ENCODE measurements at regions not wholly inside any gene's neighbourhood (a gene's known extent, or its start where the extent isn't known, plus 50 kb on each side); places are given as distances from the start of the nearest gene placed in this dataset.

DNA sequence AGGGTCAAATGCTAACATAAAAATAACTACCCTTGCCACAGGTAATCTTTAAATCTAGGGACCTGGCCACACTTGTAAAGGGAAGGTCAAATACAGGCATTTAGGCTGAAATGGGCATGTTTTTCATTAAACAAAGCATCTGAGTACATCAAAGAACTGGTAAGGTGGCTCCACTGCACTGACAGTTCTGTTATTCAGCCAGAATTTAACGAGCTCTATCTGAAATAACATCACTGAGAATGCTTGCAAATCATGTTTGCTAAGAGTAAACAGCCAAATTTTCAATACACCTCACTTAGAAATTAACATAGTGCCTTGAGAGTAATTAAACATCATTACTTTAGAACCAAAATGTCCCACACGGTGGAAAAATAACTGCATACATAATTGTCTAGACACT lies 118.9 kb downstream of the MTHFS start:
- no peak for ATAC-seq (ENCODE audit: low read depth)
- CTCF ChIA-PET, result no interaction called here

DNA sequence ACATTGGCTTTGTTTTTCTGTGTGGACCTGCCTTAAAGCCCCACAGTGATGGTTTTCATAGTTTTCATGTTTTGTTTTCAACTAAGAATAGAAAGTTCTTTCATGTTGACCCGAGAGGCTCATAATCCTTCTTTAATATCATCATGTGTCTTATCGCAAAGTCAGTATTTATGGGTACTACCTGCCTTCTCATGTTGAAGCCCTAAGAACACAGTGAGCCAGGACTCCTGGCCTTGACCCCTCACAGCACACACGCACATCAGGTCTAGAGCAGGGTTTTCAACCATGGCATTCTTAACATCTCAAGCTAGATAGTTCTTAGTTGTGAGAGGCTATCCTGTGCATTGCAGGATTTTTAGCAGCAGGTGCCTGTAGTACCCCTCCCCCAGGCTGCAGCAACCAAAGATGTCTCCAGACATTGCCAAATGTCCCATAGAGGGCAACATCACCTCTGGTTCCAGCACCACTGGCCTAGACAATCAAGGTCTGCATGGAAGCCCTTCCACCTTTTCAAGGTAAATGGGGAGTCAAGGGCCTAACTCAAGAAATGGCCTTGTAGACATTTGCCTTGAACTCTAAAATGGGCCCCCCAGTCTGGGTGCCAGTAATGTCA lies 118.3 kb downstream of the MTHFS start:
- H3K9ac ChIP-seq (ENCODE audit: low read length), result no peak overlapping the region
- H3K4me3 ChIP-seq (ENCODE audit: control extremely low read depth in 1 of 5, extremely low read depth in 1 of 5, insufficient read depth in 1 of 5, low read depth in 2 of 5, low read length in 4 of 5), result no peak overlapping the region
- no peak overlapping the region for H3K27ac ChIP-seq (ENCODE audit: low read length in 2 of 2)
- peaks cover 0 to 4% (median 1%) of the 10 kb centered on the region in 4 experiments for H3K27me3 ChIP-seq (replicated peaks in 1 of 4; ENCODE audit: control extremely low read depth in 1 of 4, control insufficient read depth in 3 of 4, insufficient read depth in 4 of 4, low read length in 3 of 4)
- intact Hi-C loops (cut with micrococcal nuclease), result no loop called here
- ATAC-seq (ENCODE audit: low read depth) (no peak), DNase-seq (no peak)
- H4K20me1 ChIP-seq (ENCODE audit: control insufficient read depth, insufficient read depth, low read length, poor library complexity, severe bottlenecking), result no peaks in the 10 kb centered on the region
- H3K27ac Mint-ChIP-seq, result no peak overlapping the region
- H3K9me3 Mint-ChIP-seq (ENCODE audit: insufficient read depth), result peaks cover 15% of the 10 kb centered on the region
- peaks cover 0 to 18% (median 3%) of the 10 kb centered on the region in 3 donors for H3K9me3 ChIP-seq (ENCODE audit: control extremely low read depth in 1 of 3, control insufficient read depth in 2 of 3, insufficient read depth in 1 of 3, low read length in 2 of 3)
- H3K36me3 ChIP-seq (replicated peaks in 1 of 2; ENCODE audit: control extremely low read depth in 1 of 2, control insufficient read depth in 1 of 2, extremely low read depth in 1 of 2, insufficient read depth in 2 of 2, low read length in 1 of 2), result no peaks in the 10 kb centered on the region
- H3K4me1 ChIP-seq (ENCODE audit: control insufficient read depth in 2 of 2, insufficient read depth in 2 of 2, low read length in 2 of 2), result no peaks in the 10 kb centered on the region
- peaks cover 19% of the 10 kb centered on the region for H3K27me3 Mint-ChIP-seq
- ChIA-PET CTCF (no interaction called here), POLR2A (no interaction called here)
- no peak overlapping the region for H2AFZ ChIP-seq (ENCODE audit: insufficient read depth, low read depth, low read length, poor library complexity, severe bottlenecking)
- TF ChIP-seq, protein P1, sequence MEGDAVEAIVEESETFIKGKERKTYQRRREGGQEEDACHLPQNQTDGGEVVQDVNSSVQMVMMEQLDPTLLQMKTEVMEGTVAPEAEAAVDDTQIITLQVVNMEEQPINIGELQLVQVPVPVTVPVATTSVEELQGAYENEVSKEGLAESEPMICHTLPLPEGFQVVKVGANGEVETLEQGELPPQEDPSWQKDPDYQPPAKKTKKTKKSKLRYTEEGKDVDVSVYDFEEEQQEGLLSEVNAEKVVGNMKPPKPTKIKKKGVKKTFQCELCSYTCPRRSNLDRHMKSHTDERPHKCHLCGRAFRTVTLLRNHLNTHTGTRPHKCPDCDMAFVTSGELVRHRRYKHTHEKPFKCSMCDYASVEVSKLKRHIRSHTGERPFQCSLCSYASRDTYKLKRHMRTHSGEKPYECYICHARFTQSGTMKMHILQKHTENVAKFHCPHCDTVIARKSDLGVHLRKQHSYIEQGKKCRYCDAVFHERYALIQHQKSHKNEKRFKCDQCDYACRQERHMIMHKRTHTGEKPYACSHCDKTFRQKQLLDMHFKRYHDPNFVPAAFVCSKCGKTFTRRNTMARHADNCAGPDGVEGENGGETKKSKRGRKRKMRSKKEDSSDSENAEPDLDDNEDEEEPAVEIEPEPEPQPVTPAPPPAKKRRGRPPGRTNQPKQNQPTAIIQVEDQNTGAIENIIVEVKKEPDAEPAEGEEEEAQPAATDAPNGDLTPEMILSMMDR (IDR thresholded peaks at IDR 0.05), result no peak
- TF ChIP-seq EZH2 (IDR thresholded peaks at IDR 0.05; ENCODE audit: borderline replicate concordance, insufficient read depth, low read depth, low read length, poor library complexity, severe bottlenecking), result no peak
- H3K4me1 Mint-ChIP-seq, result no peaks in the 10 kb centered on the region
- H3K4me3 Mint-ChIP-seq, result no peak overlapping the region
- no peak overlapping the region for H3K4me2 ChIP-seq (replicated peaks; ENCODE audit: low read depth, low read length, poor library complexity, severe bottlenecking)
- 100% methylated on average over 1 of the region's 3 CpGs for WGBS (ENCODE audit: insufficient coverage)
- no peaks in the 10 kb centered on the region for H3K79me2 ChIP-seq (ENCODE audit: control insufficient read depth, insufficient read depth, low read length)

More for the DNA sequence above, 118.9 kb downstream of the MTHFS start:
- Mint-ChIP-seq H3K4me1 (no peaks in the 10 kb centered on the region), H3K4me3 (no peak overlapping the region), H3K27me3 (peaks cover 15% of the 10 kb centered on the region), H3K9me3 (ENCODE audit: insufficient read depth) (peaks cover 12% of the 10 kb centered on the region), H3K27ac (no peak overlapping the region)
- H3K4me1 ChIP-seq (ENCODE audit: control insufficient read depth in 2 of 2, insufficient read depth in 2 of 2, low read length in 2 of 2), result no peaks in the 10 kb centered on the region
- H3K9ac ChIP-seq (ENCODE audit: low read length), result no peak overlapping the region
- intact Hi-C loops (cut with micrococcal nuclease), result no loop called here
- H4K20me1 ChIP-seq (ENCODE audit: control insufficient read depth, insufficient read depth, low read length, poor library complexity, severe bottlenecking), result no peaks in the 10 kb centered on the region
- H3K36me3 ChIP-seq (replicated peaks in 1 of 2; ENCODE audit: control extremely low read depth in 1 of 2, control insufficient read depth in 1 of 2, extremely low read depth in 1 of 2, insufficient read depth in 2 of 2, low read length in 1 of 2), result no peaks in the 10 kb centered on the region
- WGBS (ENCODE audit: insufficient coverage), result no CpG with 5 or more reads among the region's 2 CpGs
- H3K27ac ChIP-seq (ENCODE audit: low read length in 2 of 2), result no peak overlapping the region
- POLR2A ChIA-PET, result no interaction called here
- peaks cover 0 to 4% (median 1%) of the 10 kb centered on the region in 4 experiments for H3K27me3 ChIP-seq (replicated peaks in 1 of 4; ENCODE audit: control extremely low read depth in 1 of 4, control insufficient read depth in 3 of 4, insufficient read depth in 4 of 4, low read length in 3 of 4)
- TF ChIP-seq EZH2 (IDR thresholded peaks at IDR 0.05; ENCODE audit: borderline replicate concordance, insufficient read depth, low read depth, low read length, poor library complexity, severe bottlenecking), result no peak
- TF ChIP-seq, protein P1 (IDR thresholded peaks at IDR 0.05), result no peak
- peaks cover 0 to 18% (median 3%) of the 10 kb centered on the region in 3 donors for H3K9me3 ChIP-seq (ENCODE audit: control extremely low read depth in 1 of 3, control insufficient read depth in 2 of 3, insufficient read depth in 1 of 3, low read length in 2 of 3)
- no peak overlapping the region for H2AFZ ChIP-seq (ENCODE audit: insufficient read depth, low read depth, low read length, poor library complexity, severe bottlenecking)
- no peak overlapping the region for H3K4me2 ChIP-seq (replicated peaks; ENCODE audit: low read depth, low read length, poor library complexity, severe bottlenecking)
- no peak overlapping the region for H3K4me3 ChIP-seq (ENCODE audit: control extremely low read depth in 1 of 5, extremely low read depth in 1 of 5, insufficient read depth in 1 of 5, low read depth in 2 of 5, low read length in 4 of 5)
- DNase-seq, result no peak
- no peaks in the 10 kb centered on the region for H3K79me2 ChIP-seq (ENCODE audit: control insufficient read depth, insufficient read depth, low read length)

Data from B cell (primary cell).